Upper lobe of right lung (tissue), 1 donor: ENCODE measurements at regions not wholly inside any gene's neighbourhood (a gene's known extent, or its start where the extent isn't known, plus 50 kb on each side); places are given as distances from the start of the nearest gene placed in this dataset.
A peak's percentile ranks its signal among the peaks of the same experiment; 100 is the strongest.

Source experiments
- ATAC-seq: fragments of 200-7000 bp; cut with Tn5 transposase; one replicate; pipeline ENCODE4 v1.9.1; 2020; ENCODE audit warnings: mild to moderate bottlenecking, moderate library complexity
- DNase-seq: peaks from one replicate; pipeline ENCODE4 v3.0.0-alpha.2; 2020
- H3K27ac ChIP-seq: fragments of 200-600 bp; one replicate; pipeline ENCODE4 v1.8.0; 2022
- H3K27me3 ChIP-seq: fragments of 200-600 bp; one replicate; pipeline ENCODE4 v1.8.0; 2022; ENCODE audit warnings: mild to moderate bottlenecking
- H3K36me3 ChIP-seq: fragments of 200-600 bp; one replicate; pipeline ENCODE4 v1.8.0; 2022
- H3K4me1 ChIP-seq: fragments of 200-600 bp; one replicate; pipeline ENCODE4 v1.8.0; 2022
- H3K4me3 ChIP-seq: fragments of 200-600 bp; one replicate; pipeline ENCODE4 v1.8.0; 2022; ENCODE audit warnings: mild to moderate bottlenecking
- H3K9me3 ChIP-seq: fragments of 200-600 bp; one replicate; pipeline ENCODE4 v1.8.0; 2022
- CTCF ChIP-seq: fragments of 200-600 bp; IDR thresholded peaks from one replicate; pipeline ENCODE4 v1.8.0; 2022; ENCODE audit warnings: antibody characterized with exemption
- intact Hi-C: fragments of 100-400 bp; cut with DNase I; formaldehyde crosslinking; loops from one replicate; pipeline ENCODE4 v1.11.0; 2022
- donor health status: DM: no; HTN: yes; CAD: no; lungs with severe emphysema.

GRCh38 chr3:107929088-107929487 is 161.7 kb downstream of the CD47 start:
- H3K36me3 ChIP-seq: no peaks in the 10 kb centered on the region
- peaks cover 5% of the 10 kb centered on the region for H3K4me1 ChIP-seq
- H3K9me3 ChIP-seq: no peaks in the 10 kb centered on the region
- no peak for DNase-seq
- no peaks in the 10 kb centered on the region for H3K27me3 ChIP-seq
- H3K4me3 ChIP-seq: no peak overlapping the region
- intact Hi-C loops: no loop called here
- ATAC-seq: no peak
- no peak overlapping the region for H3K27ac ChIP-seq
- no peak for TF ChIP-seq CTCF

GRCh38 chr3:107928084-107928445 is 162.8 kb downstream of the CD47 start:
- peaks cover 5% of the 10 kb centered on the region for H3K4me1 ChIP-seq
- no peak for DNase-seq
- H3K4me3 ChIP-seq: peak overlapping the region; percentile 60
- intact Hi-C loops: no loop called here
- TF ChIP-seq CTCF: no peak
- H3K27ac ChIP-seq: no peak overlapping the region
- no peaks in the 10 kb centered on the region for H3K27me3 ChIP-seq
- no peaks in the 10 kb centered on the region for H3K36me3 ChIP-seq
- H3K9me3 ChIP-seq: no peaks in the 10 kb centered on the region
- ATAC-seq: peak; percentile 19

- Histone ChIP-seq H3K4me1 (peaks cover 5% of the 10 kb centered on the region), H3K27ac (no peak overlapping the region), H3K9me3 (no peaks in the 10 kb centered on the region), H3K27me3 (no peaks in the 10 kb centered on the region), H3K4me3 (peak overlapping the region; percentile 60), H3K36me3 (no peaks in the 10 kb centered on the region)
- intact Hi-C loops: no loop called here
- TF ChIP-seq CTCF: peak; percentile 95
- ATAC-seq (peak; percentile 97), DNase-seq (peak; percentile 85)
Observed at GRCh38 chr3:107927361-107928083, 163.3 kb downstream of the CD47 start.

- TF ChIP-seq CTCF: no peak
- no peaks in the 10 kb centered on the region for H3K9me3 ChIP-seq
- no peaks in the 10 kb centered on the region for H3K36me3 ChIP-seq
- H3K27ac ChIP-seq: no peak overlapping the region
- intact Hi-C loops: no loop called here
- no peak for ATAC-seq
- H3K4me1 ChIP-seq: peaks cover 5% of the 10 kb centered on the region
- H3K27me3 ChIP-seq: no peaks in the 10 kb centered on the region
- H3K4me3 ChIP-seq: no peak overlapping the region
- DNase-seq: no peak
Observed at GRCh38 chr3:107925851-107926250, 165.0 kb downstream of the CD47 start.

GRCh38 chr3:107921038-107921437 is 169.8 kb downstream of the CD47 start:
- DNase-seq (no peak), ATAC-seq (no peak)
- peaks cover 4% of the 10 kb centered on the region for H3K27me3 ChIP-seq
- no peak for TF ChIP-seq CTCF
- no peak overlapping the region for H3K4me3 ChIP-seq
- intact Hi-C loops: no loop called here
- H3K27ac ChIP-seq: no peak overlapping the region
- no peaks in the 10 kb centered on the region for H3K36me3 ChIP-seq
- H3K9me3 ChIP-seq: no peaks in the 10 kb centered on the region
- H3K4me1 ChIP-seq: no peaks in the 10 kb centered on the region

GRCh38 chr3:107920538-107920937 is 170.3 kb downstream of the CD47 start:
- Histone ChIP-seq H3K4me3 (no peak overlapping the region), H3K9me3 (no peaks in the 10 kb centered on the region), H3K36me3 (no peaks in the 10 kb centered on the region), H3K4me1 (no peaks in the 10 kb centered on the region), H3K27me3 (peaks cover 4% of the 10 kb centered on the region), H3K27ac (no peak overlapping the region)
- intact Hi-C loops: no loop called here
- no peak for DNase-seq
- no peak for ATAC-seq
- TF ChIP-seq CTCF: no peak
